DMS153 (cell line): ENCODE measurements at regions not wholly inside any gene's neighbourhood (a gene's known extent, or its start where the extent isn't known, plus 50 kb on each side); places are given as distances from the start of the nearest gene placed in this dataset.

ENCODE experiments used
- DNase-seq: peaks from one replicate; lab custom pipeline; 2025; lab: John Stamatoyannopoulos, UW

DNA sequence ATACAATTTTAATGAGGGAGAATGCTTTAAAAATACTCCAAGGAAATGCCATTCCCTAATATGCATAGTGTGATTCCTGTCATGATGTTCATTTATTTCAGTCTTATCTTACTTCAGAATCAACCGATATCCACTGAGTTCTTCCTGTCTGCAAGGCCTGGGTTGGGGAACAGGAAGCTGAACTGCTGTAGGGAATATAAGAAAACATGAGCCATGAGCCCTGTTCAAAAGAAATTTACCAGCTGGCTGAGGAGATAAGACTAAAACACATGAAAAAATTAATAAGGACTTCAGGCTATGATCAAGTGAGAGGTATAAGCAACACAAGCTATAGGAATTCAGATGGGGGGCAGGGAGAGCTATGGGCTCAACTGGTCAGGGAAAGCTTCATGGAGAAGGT lies 184.7 kb downstream of the PLPP4 start:
- no peak for DNase-seq

DNA sequence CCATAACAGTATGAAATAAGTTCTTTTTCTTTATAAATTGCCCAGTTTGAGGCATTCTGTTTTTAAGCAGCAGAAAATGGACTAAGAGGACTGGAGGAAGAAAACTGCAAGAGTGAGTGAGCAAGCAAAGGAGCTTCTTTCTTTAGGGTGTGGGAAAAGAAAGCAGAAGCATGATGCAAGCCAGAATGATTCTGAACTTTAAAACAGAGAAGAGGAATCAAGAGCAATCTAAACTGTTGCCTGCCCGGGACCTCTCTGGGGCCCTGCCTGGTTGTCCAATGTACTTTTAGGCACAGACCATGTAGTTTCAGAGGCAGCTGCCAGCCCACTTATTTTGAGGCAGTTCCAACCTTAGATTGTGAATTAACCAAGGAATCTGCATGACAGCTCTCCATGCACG lies 186.3 kb downstream of the PLPP4 start:
- no peak for DNase-seq

DNA sequence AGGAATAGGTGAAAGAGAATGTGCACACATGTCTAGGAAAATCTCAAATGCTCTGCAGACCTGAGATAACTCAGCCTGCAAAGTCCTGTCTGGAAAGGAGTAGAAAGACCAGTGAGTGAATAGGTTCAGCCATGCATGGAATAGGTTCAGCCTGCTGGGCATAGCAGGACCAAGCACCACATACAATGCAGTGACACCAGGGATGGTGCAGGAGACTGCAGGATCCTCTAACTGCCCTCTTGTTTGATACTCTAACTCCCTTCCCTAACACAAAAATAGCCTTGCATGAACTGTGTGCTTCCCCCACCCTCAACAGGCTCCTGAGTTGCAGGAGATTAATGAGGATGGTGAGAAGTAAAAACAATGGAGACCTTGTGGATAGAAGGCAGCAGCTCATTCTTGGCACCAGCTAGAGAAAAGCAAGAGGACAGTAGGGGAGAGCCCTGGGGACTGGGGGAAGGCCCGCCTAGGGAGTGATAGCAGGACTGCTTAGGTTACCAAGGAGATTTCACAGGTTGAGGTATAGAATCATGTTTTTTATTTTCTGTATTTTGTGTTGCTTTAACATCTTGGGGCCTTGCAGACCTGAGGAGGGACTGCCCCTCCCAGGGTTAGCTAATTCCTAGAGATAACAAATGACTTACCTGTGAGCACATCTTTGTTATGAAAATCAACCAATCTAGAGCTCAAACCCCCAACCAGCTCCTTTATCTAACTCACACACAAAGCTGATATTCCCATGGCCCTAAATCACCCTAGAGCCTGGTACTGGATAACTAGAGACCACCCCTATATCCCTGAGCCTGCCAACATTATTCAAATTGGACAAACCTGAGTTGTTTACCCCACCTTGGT lies 187.8 kb downstream of the PLPP4 start:
- no peak for DNase-seq

DNA sequence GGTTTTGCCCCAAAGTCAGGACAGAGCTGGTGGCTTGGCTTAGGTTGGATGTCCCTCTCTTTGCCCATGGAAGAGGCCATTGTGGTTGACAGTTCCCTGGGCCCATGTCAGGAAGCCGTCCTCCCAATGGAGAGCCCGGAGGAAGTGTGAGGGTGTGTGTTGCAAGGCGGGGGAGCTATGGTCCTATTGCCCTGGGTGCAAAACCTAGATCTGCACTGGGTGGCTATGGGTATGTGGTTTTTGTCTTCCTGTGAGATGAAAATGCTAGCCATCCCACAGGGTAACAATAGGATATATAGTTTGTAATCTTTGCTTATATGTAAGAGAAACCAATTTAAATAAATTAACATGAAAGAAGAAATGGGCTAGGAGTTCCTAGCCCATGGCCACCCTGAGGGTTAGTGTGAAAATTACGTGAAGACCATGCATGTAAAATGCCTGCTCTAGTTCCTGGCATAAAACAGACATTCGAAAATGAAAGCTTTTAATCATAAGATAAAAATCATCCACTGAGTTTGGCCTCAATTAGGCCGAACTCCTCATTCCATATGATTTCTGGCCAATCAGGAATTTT lies 189.2 kb downstream of the PLPP4 start:
- DNase-seq: no peak

DNA sequence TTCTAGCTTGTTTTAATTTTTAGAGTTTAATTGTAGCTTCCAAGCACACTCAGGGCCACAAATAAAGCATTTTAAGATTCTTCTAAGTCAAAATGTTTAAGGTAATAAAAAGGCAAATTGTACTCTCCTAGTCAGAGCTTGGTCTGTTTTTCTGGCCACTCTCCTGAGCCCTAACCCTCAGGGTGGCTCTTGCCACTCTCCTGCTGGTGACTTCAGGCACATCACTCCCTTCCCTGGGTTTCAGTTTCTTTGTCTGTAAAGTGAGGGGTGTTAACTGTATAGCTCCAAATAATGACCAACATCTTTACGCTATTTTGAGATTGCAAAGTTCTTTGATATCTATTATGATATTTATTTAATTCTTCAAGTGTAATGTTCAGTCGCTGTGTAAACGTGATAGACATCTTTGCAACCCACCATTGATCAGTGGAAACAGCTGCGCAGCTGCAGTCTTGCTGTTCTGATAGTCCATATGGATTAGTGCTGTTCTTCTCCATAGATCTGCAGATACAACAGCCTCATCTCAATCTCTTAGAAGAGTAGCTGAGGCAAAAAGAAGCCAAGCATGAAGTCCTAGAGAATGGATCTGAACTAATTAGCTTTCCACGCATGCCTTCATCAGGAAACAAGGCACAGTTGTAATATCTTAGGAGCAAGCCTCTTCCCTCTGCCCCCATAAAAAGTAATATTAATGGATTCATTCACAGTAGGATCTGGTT lies 189.9 kb downstream of the PLPP4 start:
- DNase-seq: no peak

DNA sequence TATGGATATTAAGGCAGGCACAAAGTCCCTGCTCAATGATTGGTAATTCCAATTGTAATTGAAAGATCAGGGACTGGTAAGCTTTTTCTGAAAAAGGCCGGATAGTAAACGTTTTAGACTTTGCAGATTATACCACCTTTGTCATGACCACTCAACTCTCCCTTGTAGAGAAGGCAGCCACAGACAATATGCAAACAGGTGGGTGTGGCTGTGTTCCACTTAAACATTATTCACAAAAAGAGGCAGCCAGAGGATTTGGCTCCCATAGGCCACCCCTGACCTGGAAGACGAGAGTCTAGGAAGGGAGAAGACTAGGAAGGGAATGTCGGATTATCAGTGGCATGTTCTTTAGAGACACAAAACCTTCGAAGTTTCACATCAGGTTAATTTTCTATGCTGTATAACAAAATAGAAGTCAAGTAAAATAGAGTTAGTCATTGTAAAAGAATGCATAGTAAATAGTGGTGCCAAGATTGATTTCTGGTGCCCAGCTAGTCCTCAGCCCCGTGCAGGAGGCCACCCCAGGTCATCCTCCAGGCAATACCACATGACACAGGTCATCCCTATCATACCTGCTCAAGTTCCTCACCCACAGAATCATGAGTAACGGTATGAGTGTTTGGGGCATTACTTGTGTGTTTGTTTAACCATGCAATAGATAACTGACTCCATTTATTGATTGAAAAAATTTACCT lies 193.8 kb downstream of the PLPP4 start:
- DNase-seq: no peak

DNA sequence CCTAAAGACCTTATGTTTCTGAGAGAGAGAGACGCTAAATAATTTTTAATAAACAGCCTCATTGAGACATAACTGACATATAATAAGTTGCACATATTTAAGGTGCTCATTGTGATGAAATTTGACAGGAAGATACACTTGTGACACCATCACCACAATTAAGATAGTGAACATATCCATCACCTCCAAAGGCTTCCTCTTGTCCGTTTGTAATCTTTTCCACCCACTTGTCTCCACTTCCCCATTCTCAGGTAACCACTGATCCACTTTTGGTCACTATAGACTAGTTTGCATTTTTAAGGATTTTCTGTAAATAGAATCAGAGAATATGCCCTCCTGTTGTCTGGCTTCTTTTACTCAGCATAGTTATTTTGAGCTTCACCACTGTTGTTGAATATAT lies 195.1 kb upstream of the WDR11 start:
- no peak for DNase-seq

DNA sequence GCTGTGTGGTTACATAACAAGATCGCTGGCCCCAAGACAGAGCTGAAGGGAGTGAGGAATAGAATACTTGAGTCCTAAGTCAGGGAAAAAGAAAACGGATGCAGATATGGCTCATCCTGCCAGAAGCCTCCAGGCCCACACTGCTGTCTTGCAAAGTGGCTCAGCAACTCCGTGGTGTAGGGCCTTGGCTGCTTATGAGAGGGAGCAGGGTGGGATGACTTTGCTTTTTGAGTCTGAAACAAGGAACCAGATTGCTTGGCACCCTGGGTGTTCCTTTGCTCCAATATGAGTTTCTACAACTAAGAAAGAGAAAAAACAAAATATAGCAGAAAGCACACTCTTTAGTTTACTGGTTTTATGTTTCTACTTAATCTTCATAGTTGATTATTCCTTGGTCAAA lies 193.8 kb upstream of the WDR11 start:
- no peak for DNase-seq

DNA sequence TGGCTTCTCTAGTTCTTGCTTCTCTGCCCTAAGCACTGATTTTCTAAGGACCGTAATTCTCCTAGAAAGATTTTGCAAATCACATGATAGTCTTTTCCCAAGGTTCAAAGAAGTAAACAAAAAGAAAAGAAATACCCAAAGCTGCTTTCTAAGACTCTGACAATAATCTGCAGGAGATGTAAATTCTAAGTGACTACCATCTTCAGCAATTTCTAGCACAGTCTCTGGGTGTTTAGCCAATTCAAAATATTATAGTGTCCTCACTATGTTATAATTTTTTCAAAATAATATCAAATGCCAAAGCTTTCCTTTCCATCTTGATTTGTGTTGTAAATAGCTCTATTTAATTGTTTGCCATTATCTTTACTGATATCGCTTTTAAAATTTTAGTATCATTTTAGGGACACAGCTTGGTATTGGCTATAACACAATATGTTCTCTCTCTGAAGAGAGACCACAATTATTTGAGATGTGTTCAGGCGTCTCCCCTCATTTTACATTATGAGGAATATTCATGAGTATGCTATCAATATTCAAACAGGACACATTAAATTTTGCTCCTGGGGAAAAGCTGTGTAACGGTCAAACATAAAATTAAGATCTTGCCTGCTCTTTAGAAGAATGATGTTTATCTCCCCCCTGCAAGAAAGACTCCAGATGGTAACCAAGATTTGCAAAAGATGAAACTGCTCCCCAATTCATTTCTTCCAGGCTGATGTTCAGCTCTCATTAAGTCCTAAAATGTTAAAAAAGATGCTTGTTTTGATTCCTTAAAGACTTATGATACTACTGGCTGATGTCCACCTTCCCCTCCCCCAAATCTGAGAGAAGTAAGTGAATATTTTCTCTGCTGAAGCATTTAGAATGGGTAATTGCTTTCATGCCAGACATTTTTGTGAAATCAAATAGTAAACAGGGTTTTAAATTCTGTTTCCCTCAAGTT lies 191.9 kb upstream of the WDR11 start:
- no peak for DNase-seq

DNA sequence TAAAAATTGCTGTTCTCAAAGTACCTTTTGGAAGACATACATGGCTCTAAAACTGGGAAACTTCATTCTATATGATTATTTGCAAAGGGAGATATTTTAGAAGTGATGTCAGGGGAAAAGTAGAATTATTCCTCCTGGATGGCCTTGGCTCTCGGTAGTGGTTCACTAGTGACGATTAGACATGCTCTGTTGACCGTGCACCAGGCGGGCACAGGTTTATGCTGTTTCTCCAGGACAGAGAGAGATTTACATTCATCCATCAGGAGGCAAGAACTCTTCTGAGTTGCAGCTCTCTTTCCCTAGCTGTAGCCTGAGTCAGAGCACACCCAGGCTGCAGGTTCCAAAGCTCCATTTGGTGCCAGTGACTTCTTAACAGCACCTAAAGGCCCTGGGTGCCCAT lies 184.9 kb upstream of the WDR11 start:
- no peak for DNase-seq

DNA sequence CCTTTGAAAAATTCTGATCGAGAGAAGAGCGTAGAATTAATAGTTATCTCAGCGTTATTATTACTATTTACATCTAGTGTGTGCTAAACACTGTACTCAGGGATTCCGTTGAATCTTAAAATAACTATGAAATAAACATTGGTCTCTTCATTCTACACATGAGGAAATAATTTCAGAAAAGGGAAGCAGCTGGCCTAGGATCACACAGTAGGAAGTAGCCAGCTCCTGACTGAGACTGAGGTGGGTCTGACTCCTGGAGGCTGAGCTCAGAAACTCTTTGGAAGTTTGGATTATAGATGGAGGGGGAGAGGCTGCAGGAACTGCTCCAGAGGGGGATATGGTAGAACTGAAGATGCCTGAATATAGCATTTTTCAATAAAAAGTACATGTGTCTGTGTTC lies 183.9 kb upstream of the WDR11 start:
- no peak for DNase-seq

DNA sequence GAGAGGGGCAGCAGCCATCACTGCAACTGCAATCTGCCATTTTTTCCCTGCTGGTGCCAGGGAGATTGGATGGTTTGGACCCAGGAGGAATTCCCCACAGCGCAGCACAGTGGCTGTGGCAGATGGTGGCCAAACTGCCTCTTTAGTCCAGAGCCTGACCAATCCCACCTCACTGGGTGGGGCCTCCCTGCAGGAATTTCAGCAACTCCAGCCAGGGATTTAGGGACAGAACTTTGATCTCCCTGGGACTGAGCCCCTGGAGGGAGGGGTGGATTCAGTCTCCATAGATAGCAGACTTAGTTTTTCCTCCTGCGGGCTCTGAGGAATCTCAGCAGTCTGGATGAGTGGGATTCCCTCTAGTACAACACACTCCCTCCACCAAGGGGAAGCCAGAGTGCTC lies 179.7 kb upstream of the WDR11 start:
- DNase-seq: no peak

DNA sequence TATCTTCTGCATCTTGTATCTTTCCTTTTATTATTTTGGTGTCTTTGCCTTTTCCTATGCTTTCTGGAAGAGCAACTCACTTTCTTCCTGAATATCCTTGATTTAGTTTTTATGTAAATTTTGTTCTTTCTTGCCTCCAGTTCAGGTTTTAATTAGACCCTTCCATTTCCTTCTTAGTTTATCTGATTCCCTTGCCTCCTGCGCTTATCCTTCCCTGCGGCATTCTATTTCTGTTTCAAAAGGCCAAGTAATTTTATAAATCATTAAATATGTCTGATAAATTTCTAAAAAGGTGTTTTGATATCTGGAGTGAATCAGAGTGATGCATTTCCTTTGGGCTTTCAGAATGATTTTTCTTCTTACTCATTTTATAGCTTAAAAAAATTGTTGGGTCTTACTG lies 167.7 kb upstream of the WDR11 start:
- DNase-seq: no peak

DNA sequence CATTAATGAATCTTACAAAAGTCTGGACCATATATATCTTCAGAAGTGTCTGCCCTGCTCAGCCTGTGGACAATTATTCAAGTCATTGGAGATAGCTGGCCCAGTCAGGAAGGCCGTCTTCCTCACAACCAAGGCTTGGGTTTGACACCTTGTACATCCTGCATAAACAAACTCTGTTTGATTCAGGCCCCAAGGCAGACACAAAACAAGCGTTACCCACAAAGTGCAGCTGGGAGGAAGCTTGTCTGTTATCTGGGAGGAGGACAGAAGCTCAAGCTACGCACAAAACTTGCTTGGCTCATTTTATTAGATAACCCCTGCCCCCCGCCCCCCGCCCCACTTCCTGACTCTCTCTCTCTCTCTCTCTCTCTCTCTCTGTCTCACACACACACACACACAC lies 166.9 kb upstream of the WDR11 start:
- no peak for DNase-seq

DNA sequence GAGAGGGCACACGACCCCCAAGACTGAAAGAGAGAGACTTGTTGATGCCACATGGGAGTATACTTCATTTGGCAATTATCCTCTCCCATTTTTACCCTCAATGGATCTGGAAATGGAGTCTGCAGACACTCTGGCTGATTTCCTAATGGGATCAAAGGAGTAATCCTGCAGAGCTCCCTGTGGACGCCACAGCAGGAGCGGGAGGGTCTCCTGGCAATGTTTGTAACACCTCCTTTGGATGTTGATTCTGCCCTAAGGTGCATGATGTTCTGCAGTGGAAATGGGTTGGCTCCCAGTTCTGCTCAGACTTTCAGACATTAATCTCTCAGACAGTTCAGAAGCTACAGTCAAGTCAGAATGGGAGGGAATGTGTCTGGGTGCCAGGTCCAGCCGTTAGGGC lies 166.0 kb upstream of the WDR11 start:
- DNase-seq: no peak

DNA sequence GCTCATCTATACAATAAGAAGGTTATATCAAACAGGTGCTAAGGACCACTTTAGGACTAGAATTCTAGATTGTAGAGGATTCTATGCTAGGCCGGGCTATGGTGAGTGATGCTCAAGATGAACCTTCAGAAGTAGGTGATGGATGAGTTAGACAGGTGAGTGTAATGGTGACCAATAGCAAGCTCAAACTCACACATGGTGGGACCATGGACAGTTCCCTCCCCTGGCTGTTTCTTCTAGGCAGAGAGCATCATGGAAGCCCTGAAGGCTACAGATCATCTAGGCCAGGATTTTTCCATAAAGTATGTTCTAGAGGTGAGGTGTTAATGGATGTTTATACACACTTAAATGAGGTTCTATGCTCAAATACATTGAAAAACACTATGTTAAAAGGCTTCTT lies 162.2 kb upstream of the WDR11 start:
- DNase-seq: no peak

DNA sequence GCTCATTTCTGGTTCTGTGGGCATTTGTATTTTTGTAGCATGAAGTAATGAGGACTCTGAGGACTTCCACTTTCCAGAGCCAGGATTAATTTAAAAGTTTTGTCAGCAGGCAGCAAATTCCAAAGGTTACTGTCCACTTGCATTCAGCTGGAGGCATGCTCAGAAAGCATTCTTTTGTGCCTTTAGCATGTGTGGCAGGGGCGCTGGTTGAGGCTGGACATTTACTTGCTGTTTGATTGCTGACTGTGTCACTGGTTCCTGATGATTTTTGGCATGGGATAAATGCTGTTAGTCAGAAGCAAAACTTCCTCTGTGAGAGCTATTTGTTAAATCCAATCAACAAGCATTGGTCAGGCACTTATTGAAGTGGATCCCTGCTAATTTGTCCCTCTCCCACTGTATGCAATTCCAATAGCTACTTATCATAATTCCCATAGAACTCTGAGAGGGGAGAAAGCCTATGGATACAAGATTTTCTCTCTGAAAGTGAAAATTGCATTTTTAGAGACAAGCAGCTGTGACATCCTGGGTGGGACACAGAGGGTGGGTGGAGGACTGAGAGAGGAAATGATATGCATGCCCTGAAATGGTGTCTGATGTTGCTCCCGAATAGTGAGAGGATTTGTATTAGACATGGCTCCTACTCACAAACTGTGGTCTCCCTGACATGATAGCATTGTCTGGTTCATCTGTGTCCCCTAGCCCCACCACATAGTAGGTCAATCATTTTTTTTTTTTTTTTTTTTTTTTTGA lies 161.2 kb upstream of the WDR11 start:
- DNase-seq: no peak

DNA sequence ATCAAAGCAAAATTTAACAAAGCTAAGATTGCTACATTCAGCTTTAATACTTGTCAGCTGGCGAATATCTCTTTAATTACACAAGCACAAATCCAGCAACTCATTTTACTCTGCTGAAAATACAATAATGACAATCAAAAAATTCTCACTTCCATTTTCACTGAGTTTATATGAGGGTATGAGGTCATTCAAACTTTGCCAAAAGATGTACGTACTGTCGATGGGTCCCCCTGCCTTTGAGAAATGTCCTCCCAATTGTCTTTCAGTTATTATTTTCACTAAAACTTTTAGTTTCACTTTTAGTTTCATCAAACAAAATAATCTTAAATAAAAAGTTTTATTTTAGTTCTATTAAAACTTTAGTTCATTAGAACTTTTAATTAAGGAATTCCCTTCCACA lies 159.5 kb upstream of the WDR11 start:
- no peak for DNase-seq

DNA sequence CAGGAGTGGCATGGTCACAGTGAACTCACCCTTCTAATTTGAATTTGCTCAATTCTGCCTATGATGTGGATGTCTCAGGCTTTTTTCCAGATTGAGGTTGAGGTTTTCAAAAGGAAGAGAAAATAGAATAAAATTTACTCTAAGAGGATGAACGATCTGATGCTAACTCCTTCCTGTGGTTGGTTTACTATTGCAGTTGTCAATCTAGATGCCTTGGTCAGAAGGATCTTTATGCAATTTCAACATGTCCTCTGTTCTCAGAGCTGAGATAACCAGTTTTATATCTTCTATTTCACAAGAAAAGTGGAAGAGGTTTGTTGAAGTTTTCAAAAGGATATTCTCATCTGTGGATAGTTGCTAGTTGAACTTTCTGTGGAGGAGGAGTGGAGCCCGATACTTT lies 150.7 kb upstream of the WDR11 start:
- DNase-seq: no peak

DNA sequence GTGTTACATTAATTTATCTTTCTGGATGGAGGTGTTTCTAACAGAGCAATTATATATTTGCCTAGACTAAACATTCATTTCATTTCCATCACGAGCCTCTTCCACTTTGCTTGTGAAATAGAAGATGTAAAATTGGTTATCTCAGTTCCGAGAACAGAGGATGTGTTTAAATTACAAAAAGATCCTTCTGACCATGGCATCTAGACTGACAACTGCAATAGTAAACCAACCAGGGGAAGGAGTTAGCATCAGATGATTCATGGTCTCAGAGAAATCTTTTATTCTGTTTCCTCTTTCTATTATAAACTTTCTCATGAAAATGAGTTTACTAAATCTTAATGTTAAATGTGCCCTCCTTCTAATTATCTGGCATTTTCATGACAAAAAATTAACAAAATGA lies 149.8 kb upstream of the WDR11 start:
- DNase-seq: no peak

DNA sequence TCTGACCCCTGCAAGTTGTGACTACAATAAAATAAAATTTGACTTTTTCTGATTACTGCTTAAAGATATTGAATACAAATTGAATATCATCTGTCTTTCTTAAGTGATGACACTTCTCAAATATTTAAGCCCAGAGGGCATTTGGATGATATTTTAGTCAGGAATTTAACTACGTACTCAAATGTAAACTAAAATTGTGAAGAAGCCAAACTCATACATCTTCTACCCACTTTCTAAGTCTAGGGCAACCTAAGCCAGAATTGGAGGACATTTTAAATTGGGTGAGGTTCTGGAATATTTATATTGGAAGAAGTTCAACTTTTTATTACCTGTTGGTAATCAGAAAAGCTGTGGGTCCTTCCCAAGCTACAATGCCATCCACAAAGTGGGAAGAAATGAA lies 149.1 kb upstream of the WDR11 start:
- DNase-seq: no peak
